HG02798 (cell line): ENCODE measurements at regions not wholly inside any gene's neighbourhood (a gene's known extent, or its start where the extent isn't known, plus 50 kb on each side); places are given as distances from the start of the nearest gene placed in this dataset.

Experiments
- ATAC-seq: cut with Tn5 transposase; IDR thresholded peaks from one replicate; pipeline ENCODE4 v1.9.1; 2021; ENCODE audit warnings: mild to moderate bottlenecking; ENCODE audit not compliant: unreplicated experiment, poor library complexity

GRCh38 chr16:86085795-86086194 lies 186.8 kb downstream of the IRF8 start:
- ATAC-seq = no peak

GRCh38 chr16:86086471-86086870 lies 187.5 kb downstream of the IRF8 start:
- ATAC-seq = no peak

GRCh38 chr16:86087011-86087895 lies 188.3 kb downstream of the IRF8 start:
- no peak for ATAC-seq

GRCh38 chr16:86087896-86088230 lies 188.9 kb downstream of the IRF8 start:
- no peak for ATAC-seq

GRCh38 chr16:86088287-86088686 lies 189.3 kb downstream of the IRF8 start:
- ATAC-seq = no peak

- no peak for ATAC-seq
Measured at GRCh38 chr16:86088816-86089215, 189.9 kb downstream of the IRF8 start.

GRCh38 chr16:86089334-86089900 lies 190.5 kb downstream of the IRF8 start:
- ATAC-seq = no peak

- ATAC-seq = no peak
Measured at GRCh38 chr16:86089991-86090390, 191.0 kb downstream of the IRF8 start.

GRCh38 chr16:86090461-86091170 lies 191.7 kb downstream of the IRF8 start:
- no peak for ATAC-seq

- ATAC-seq = no peak
Measured at GRCh38 chr16:86091976-86092375, 193.0 kb downstream of the IRF8 start.

- no peak for ATAC-seq
Measured at GRCh38 chr16:86092586-86093480, 193.9 kb downstream of the IRF8 start.

- no peak for ATAC-seq
Measured at GRCh38 chr16:86093801-86094750, 195.1 kb downstream of the IRF8 start.

- no peak for ATAC-seq
Measured at GRCh38 chr16:86095131-86095752, 196.3 kb downstream of the IRF8 start.

GRCh38 chr16:86095906-86096485 lies 197.0 kb downstream of the IRF8 start:
- ATAC-seq = no peak

- ATAC-seq = no peak
Measured at GRCh38 chr16:86096850-86097249, 197.9 kb downstream of the IRF8 start.

- ATAC-seq = no peak
Measured at GRCh38 chr16:86099326-86099725, 200.4 kb downstream of the IRF8 start.

GRCh38 chr16:86100205-86101136 lies 201.5 kb downstream of the IRF8 start:
- ATAC-seq = no peak
